ENCODE measurements at regions not wholly inside any gene's neighbourhood (a gene's known extent, or its start where the extent isn't known, plus 50 kb on each side); places are given as distances from the start of the nearest gene placed in this dataset.
"Not testable (repeated sequence)": the region's sequence is repeated elsewhere in the genome, so short reads cannot be mapped to it uniquely, and the experiment has no call there.

DNA sequence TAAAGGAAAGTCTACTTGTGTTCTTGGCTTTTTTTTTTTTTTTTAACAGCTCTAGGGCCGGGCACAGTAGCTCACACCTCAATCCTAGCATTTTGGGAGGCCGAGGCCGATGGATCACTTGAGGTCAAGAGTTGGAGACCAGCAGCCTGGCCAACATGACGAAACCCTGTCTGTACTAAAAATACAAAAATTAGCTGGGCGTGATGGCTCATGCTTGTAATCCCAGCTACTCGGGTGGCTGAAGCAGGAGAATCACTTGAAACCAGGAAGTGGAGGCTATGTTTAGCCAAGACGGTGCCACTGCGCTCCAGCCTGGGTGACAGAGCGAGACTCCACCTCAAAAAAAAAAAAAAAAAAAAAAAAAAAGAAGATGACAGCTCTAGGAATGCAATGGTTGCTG lies 169.9 kb downstream of the NEDD1 start:
- TF ChIP-seq, protein P1, sequence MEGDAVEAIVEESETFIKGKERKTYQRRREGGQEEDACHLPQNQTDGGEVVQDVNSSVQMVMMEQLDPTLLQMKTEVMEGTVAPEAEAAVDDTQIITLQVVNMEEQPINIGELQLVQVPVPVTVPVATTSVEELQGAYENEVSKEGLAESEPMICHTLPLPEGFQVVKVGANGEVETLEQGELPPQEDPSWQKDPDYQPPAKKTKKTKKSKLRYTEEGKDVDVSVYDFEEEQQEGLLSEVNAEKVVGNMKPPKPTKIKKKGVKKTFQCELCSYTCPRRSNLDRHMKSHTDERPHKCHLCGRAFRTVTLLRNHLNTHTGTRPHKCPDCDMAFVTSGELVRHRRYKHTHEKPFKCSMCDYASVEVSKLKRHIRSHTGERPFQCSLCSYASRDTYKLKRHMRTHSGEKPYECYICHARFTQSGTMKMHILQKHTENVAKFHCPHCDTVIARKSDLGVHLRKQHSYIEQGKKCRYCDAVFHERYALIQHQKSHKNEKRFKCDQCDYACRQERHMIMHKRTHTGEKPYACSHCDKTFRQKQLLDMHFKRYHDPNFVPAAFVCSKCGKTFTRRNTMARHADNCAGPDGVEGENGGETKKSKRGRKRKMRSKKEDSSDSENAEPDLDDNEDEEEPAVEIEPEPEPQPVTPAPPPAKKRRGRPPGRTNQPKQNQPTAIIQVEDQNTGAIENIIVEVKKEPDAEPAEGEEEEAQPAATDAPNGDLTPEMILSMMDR (conservative IDR thresholded peaks at IDR 0.05; ENCODE audit: low read depth, low read length) = not testable (repeated sequence)
- TF ChIP-seq EZH2 (IDR thresholded peaks at IDR 0.05; ENCODE audit: borderline replicate concordance, low read depth, low read length, poor library complexity, severe bottlenecking) = not testable (repeated sequence)

Data from A673 (cell line).